B cell (primary cell): ENCODE measurements at regions not wholly inside any gene's neighbourhood (a gene's known extent, or its start where the extent isn't known, plus 50 kb on each side); places are given as distances from the start of the nearest gene placed in this dataset.

Experiments used
- ATAC-seq: fragments of 200-7000 bp; cut with Tn5 transposase; one replicate; pipeline ENCODE4 v1.10.0; 2021; ENCODE audit warnings: low read depth, mild to moderate bottlenecking, moderate number of reproducible peaks, moderate library complexity
- CTCF ChIA-PET: fragments of 350-600 bp; sonication (Branson Sonifier 250); formaldehyde crosslinking; loops from one replicate; lab custom pipeline; 2021; ENCODE audit warnings: antibody characterized with exemption, inconsistent platforms; lab: Charles Lee
- POLR2A ChIA-PET: fragments of 350-600 bp; sonication (Branson Sonifier 250); formaldehyde crosslinking; loops from one replicate; lab custom pipeline; 2021; ENCODE audit warnings: antibody characterized with exemption; lab: Charles Lee
- DNase-seq: peaks from one replicate; pipeline ENCODE4 v3.0.0; 2013
- H2AFZ ChIP-seq: 2 replicates; pipeline ENCODE4 v1.6.1; 2012; ENCODE audit warnings: mild to moderate bottlenecking, low read depth, low read length; ENCODE audit not compliant: insufficient read depth, poor library complexity, severe bottlenecking
- H3K27ac ChIP-seq, 2 donors: 1 replicate in 1 of 2; 2 replicates in 1 of 2; pipeline ENCODE4 v1.5.1; 2012 to 2013; ENCODE audit warnings: low read length in 2 of 2, mild to moderate bottlenecking in 2 of 2, moderate library complexity in 1 of 2
- H3K27me3 ChIP-seq, 4 experiments: fragments of 200-600 bp in 1 of 4; sonication (generic) in 1 of 4; replicated peaks in 1 of 4; 1 replicate in 2 of 4; 2 replicates in 2 of 4; pipeline versions ENCODE4 v1.6.1 to v1.7.0; 2013 to 2016; ENCODE audit warnings: low read length in 3 of 4, mild to moderate bottlenecking in 2 of 4, mixed read lengths in 1 of 4, moderate library complexity in 1 of 4; ENCODE audit not compliant: insufficient read depth in 4 of 4, control insufficient read depth in 3 of 4; ENCODE audit errors: control extremely low read depth in 1 of 4
- H3K36me3 ChIP-seq, 2 experiments: replicated peaks in 1 of 2; 1 replicate in 1 of 2; 2 replicates in 1 of 2; pipeline versions ENCODE4 v1.6.1 to v1.7.1; 2013; ENCODE audit warnings: low read length in 1 of 2; ENCODE audit not compliant: insufficient read depth in 2 of 2, control insufficient read depth in 1 of 2; ENCODE audit errors: control extremely low read depth in 1 of 2, extremely low read depth in 1 of 2
- H3K4me1 ChIP-seq, 2 donors: fragments of 200-600 bp in 1 of 2; sonication (generic) in 1 of 2; 1 replicate in 1 of 2; 2 replicates in 1 of 2; pipeline versions ENCODE4 v1.5.1 to v1.6.1; 2013 to 2017; ENCODE audit warnings: low read length in 2 of 2; ENCODE audit not compliant: control insufficient read depth in 2 of 2, insufficient read depth in 2 of 2
- H3K4me2 ChIP-seq: replicated peaks from 2 replicates; pipeline ENCODE3; 2012; ENCODE audit warnings: mild to moderate bottlenecking, low read depth, low read length; ENCODE audit not compliant: poor library complexity, severe bottlenecking
- H3K4me3 ChIP-seq, 5 experiments: fragments of 200-600 bp in 1 of 5; sonication (generic) in 1 of 5; 1 replicate in 3 of 5; 2 replicates in 2 of 5; pipeline versions ENCODE4 v1.5.1 to v1.7.0; 2011 to 2016; ENCODE audit warnings: low read length in 4 of 5, mild to moderate bottlenecking in 4 of 5, low read depth in 2 of 5, control low read depth in 1 of 5, moderate library complexity in 1 of 5; ENCODE audit not compliant: insufficient read depth in 1 of 5; ENCODE audit errors: control extremely low read depth in 1 of 5, extremely low read depth in 1 of 5
- H3K79me2 ChIP-seq: fragments of 200-600 bp; sonication (generic); one replicate; pipeline ENCODE4 v1.6.0; 2016; ENCODE audit warnings: low read length; ENCODE audit not compliant: control insufficient read depth, insufficient read depth
- H3K9ac ChIP-seq: fragments of 200-600 bp; sonication (generic); 2 replicates; pipeline ENCODE4 v1.6.1; 2017; ENCODE audit warnings: mild to moderate bottlenecking, low read length, moderate library complexity
- H3K9me3 ChIP-seq, 3 donors: one replicate each; pipeline versions ENCODE4 v1.6.1 to v1.7.1; 2013; ENCODE audit warnings: low read length in 2 of 3; ENCODE audit not compliant: control insufficient read depth in 2 of 3, insufficient read depth in 1 of 3; ENCODE audit errors: control extremely low read depth in 1 of 3
- H4K20me1 ChIP-seq: 2 replicates; pipeline ENCODE4 v1.6.0; 2012; ENCODE audit warnings: mild to moderate bottlenecking, low read length; ENCODE audit not compliant: insufficient read depth, control insufficient read depth, poor library complexity, severe bottlenecking
- H3K27ac Mint-ChIP-seq: one replicate; pipeline ENCODE4 v1.8.0; 2021; ENCODE audit warnings: mixed read lengths
- H3K27me3 Mint-ChIP-seq: one replicate; pipeline ENCODE4 v1.8.0; 2021; ENCODE audit warnings: mixed read lengths
- H3K4me1 Mint-ChIP-seq: one replicate; pipeline ENCODE4 v1.8.0; 2021; ENCODE audit warnings: mixed read lengths
- H3K4me3 Mint-ChIP-seq: one replicate; pipeline ENCODE4 v1.8.0; 2021; ENCODE audit warnings: mixed read lengths
- H3K9me3 Mint-ChIP-seq: one replicate; pipeline ENCODE4 v1.8.0; 2022; ENCODE audit warnings: mixed read lengths; ENCODE audit not compliant: insufficient read depth
- CTCF ChIP-seq: fragments of 200-600 bp; IDR thresholded peaks from one replicate; pipeline ENCODE4 v1.8.0; 2022; ENCODE audit warnings: antibody characterized with exemption, mild to moderate bottlenecking
- EZH2 ChIP-seq: IDR thresholded peaks from 2 replicates; pipeline ENCODE4 v1.6.1; 2012; ENCODE audit warnings: borderline replicate concordance, low read depth, mild to moderate bottlenecking, moderate library complexity, low read length; ENCODE audit not compliant: insufficient read depth, poor library complexity, severe bottlenecking
- WGBS: methylation state at CpG from one replicate; pipeline ENCODE4 v1.1.5; 2013; ENCODE audit warnings: missing lambda C conversion rate; ENCODE audit not compliant: insufficient coverage; 5-methylcytosine and 5-hydroxymethylcytosine counted together
- intact Hi-C: fragments of 100-400 bp; cut with micrococcal nuclease; formaldehyde crosslinking; loops from one replicate; pipeline ENCODE4 v1.10.0; 2022

- no peak overlapping the region for H2AFZ ChIP-seq
- no peak overlapping the region for H3K4me3 ChIP-seq
- no peaks in the 10 kb centered on the region for H3K36me3 ChIP-seq
- WGBS = 75% methylated on average over 2 of the region's 3 CpGs
- peaks cover 5% of the 10 kb centered on the region for H3K4me1 Mint-ChIP-seq
- H3K27me3 ChIP-seq = no peaks in the 10 kb centered on the region
- peaks cover 4% of the 10 kb centered on the region for H3K9me3 Mint-ChIP-seq
- H3K27ac ChIP-seq = no peak overlapping the region
- intact Hi-C loops = no loop called here
- H3K4me3 Mint-ChIP-seq = no peak overlapping the region
- ChIA-PET CTCF (no interaction called here), POLR2A (no interaction called here)
- peaks cover 7% of the 10 kb centered on the region in 2 donors for H3K4me1 ChIP-seq
- DNase-seq = peak; percentile 7
- no peaks in the 10 kb centered on the region for H3K79me2 ChIP-seq
- H3K9me3 ChIP-seq = no peaks in the 10 kb centered on the region
- no peaks in the 10 kb centered on the region for H4K20me1 ChIP-seq
- ATAC-seq = no peak
- no peak overlapping the region for H3K27ac Mint-ChIP-seq
- peak overlapping the region; percentile 17 for H3K4me2 ChIP-seq
- TF ChIP-seq CTCF = no peak
- no peak for TF ChIP-seq EZH2
- no peak overlapping the region for H3K9ac ChIP-seq
- H3K27me3 Mint-ChIP-seq = no peaks in the 10 kb centered on the region
These were observed 300.7 kb upstream of the IZUMO3 start for GRCh38 chr9:24846248-24846912.

DNA sequence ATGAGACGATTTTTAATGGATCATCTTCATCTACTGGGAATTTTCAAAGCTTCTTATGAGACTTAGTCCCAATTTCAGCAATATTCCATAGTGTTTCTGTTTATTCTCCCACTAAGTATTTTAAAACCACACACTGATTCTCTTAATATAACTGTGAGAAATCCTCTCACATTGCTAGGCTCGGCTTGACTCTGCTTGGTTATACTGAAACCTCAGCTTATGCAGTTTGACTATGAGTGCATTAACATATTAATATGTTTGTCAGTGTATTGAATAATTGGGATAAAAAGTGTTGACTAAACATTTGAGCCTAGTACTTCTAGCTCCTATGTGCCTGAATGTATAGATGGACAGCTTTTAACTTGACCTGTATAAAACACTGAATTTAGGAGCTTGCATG lies 298.5 kb upstream of the IZUMO3 start:
- Histone ChIP-seq H2AFZ (no peak overlapping the region), H3K4me1 (peaks cover 7% of the 10 kb centered on the region in 2 donors), H4K20me1 (no peaks in the 10 kb centered on the region), H3K9ac (no peak overlapping the region), H3K4me3 (no peak overlapping the region), H3K36me3 (no peaks in the 10 kb centered on the region), H3K9me3 (no peaks in the 10 kb centered on the region), H3K27ac (no peak overlapping the region), H3K27me3 (no peaks in the 10 kb centered on the region), H3K79me2 (no peaks in the 10 kb centered on the region), H3K4me2 (no peak overlapping the region)
- peaks cover 4% of the 10 kb centered on the region for H3K9me3 Mint-ChIP-seq
- ChIA-PET POLR2A (no interaction called here), CTCF (no interaction called here)
- H3K4me3 Mint-ChIP-seq = no peak overlapping the region
- no CpG with 5 or more reads among the region's 2 CpGs for WGBS
- intact Hi-C loops = no loop called here
- no peak for ATAC-seq
- no peak overlapping the region for H3K27ac Mint-ChIP-seq
- H3K27me3 Mint-ChIP-seq = no peaks in the 10 kb centered on the region
- TF ChIP-seq CTCF = no peak
- TF ChIP-seq EZH2 = no peak
- no peak for DNase-seq
- H3K4me1 Mint-ChIP-seq = peaks cover 5% of the 10 kb centered on the region
